Transverse colon (tissue), 3 donors: ENCODE measurements at regions not wholly inside any gene's neighbourhood (a gene's known extent, or its start where the extent isn't known, plus 50 kb on each side); places are given as distances from the start of the nearest gene placed in this dataset.

Experiments
- EP300 ChIP-seq: sonication (generic); formaldehyde crosslinking; IDR thresholded peaks from one replicate; pipeline ENCODE4 v1.6.1; 2017; ENCODE audit warnings: antibody characterized with exemption, low read depth
- TF ChIP-seq, protein P1 (sequence below), 5 experiments: fragments of 200-600 bp in 3 of 5; fragments of 450-650 bp in 2 of 5; sonication (generic) in 3 of 5; IDR thresholded peaks; 1 replicate in 2 of 5; 2 replicates in 3 of 5; pipeline ENCODE4 v1.5.1; 2016 to 2017; ENCODE audit warnings: antibody characterized with exemption in 5 of 5, inconsistent platforms in 3 of 5, mild to moderate bottlenecking in 2 of 5, moderate library complexity in 1 of 5

DNA sequence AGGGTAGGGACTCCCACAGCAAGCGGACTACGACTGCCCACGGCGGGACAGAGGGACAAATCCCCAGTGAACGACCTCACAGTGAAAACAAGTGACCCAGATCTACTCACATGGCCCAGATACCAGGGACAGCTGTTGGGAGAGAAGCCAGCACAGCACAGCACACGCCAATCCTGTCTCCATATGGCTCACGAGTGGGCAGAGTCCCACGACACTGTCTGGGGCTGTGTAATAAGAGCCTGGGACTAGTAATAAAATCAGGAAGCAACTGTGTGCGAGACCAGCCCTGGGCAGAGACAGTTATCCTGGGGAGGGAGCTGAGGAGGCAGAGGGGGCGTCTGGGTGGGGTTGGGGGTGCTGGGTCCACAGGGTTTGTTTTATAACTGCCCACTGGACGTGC, 385.0 kb downstream of the CTTN start:
- TF ChIP-seq EP300: no peak
- TF ChIP-seq, protein P1, sequence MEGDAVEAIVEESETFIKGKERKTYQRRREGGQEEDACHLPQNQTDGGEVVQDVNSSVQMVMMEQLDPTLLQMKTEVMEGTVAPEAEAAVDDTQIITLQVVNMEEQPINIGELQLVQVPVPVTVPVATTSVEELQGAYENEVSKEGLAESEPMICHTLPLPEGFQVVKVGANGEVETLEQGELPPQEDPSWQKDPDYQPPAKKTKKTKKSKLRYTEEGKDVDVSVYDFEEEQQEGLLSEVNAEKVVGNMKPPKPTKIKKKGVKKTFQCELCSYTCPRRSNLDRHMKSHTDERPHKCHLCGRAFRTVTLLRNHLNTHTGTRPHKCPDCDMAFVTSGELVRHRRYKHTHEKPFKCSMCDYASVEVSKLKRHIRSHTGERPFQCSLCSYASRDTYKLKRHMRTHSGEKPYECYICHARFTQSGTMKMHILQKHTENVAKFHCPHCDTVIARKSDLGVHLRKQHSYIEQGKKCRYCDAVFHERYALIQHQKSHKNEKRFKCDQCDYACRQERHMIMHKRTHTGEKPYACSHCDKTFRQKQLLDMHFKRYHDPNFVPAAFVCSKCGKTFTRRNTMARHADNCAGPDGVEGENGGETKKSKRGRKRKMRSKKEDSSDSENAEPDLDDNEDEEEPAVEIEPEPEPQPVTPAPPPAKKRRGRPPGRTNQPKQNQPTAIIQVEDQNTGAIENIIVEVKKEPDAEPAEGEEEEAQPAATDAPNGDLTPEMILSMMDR (IDR thresholded peaks at IDR 0.05): no peak
